ENCODE measurements at regions not wholly inside any gene's neighbourhood (a gene's known extent, or its start where the extent isn't known, plus 50 kb on each side); places are given as distances from the start of the nearest gene placed in this dataset.

DNA sequence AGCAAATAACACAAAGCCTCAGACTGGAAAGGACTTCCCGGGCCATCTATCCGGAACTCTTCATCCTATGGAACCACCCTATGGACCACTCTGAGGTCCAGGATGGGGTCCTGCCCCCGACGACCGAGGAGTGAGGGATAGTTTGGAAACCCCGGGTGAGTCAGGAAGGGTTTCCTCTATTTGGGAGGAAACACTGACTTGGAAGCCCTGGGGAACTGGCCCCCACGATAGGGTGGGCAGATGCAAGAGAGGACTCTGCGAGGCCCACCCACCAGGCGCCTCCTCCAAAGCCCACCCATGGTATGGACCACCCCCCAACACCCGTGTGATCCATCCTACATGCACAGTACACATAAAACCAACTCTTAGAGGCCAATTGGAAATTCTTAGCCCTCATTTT lies 69.4 kb downstream of the CPN2 start:
- DNase-seq, result peak; percentile 34

DNA sequence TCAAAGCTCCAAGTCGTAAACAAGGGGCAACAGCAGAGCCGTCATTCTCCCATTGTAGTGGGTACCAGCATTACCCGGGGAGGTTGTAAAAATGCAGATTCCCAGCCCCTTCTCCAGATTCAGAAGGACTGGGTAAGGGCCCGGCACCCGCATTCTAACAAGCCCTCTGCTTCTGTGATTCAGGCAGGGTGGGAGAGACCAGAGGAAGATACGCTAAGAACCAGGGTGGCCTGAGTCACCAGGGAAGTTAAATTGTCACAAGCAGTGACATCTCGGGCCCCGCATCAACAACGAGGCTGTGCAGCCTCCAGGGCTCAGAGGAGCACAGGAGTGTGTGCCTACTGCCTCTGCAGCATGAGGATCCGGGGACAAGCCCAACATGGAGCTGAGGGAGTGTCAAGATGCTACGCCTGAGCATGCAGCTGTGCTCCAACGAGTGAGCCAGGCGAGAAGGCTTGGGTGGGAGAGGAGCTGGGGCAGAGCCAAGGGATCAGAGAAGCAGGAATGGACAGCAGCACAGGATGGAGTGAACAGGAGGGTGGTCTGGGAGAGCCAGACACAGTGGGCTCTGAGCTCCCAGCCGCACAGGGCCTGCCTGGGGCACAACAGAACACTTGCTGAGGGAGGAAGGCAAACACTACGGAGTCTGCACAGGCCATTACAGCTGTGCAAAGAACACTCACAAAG lies 68.5 kb downstream of the CPN2 start:
- peak; percentile 42 for DNase-seq

DNA sequence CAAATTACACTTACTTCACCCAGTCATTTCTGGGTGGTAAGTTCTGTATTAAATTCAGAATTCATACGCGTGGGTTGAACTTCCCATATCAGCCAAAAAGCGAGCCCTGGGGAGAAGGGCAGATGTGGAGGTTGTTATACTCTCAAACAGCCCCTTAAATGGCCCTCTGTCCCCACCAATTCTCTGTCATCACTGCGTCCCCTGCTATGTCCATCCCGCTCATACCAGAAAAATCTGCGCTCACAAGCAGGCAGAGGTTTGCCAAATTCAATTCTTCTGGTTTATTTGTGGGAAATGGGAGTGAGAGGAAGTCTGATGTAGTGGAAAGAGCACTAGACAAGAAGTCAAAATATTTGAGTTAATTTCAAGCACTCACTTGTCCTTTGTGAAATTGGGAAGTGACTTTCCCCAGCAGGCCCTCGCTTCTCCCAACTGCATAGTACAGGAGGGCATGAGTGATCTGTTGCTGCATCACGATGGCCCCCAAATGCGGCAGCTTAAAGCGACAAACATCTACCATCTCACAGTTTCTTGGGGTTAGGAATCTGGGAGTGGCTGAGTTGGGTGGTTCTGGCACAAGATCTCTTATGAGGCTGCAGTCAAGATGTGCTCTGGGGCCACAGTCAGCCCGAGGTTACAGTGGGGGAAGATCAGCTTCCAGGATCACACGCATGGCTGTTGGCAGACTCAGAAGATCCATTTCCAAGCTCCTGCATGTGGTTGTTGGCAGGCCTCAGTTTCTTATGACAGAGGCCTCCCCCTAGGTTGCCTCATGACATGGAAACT lies 67.7 kb downstream of the CPN2 start:
- DNase-seq, result peak; percentile 12

DNA sequence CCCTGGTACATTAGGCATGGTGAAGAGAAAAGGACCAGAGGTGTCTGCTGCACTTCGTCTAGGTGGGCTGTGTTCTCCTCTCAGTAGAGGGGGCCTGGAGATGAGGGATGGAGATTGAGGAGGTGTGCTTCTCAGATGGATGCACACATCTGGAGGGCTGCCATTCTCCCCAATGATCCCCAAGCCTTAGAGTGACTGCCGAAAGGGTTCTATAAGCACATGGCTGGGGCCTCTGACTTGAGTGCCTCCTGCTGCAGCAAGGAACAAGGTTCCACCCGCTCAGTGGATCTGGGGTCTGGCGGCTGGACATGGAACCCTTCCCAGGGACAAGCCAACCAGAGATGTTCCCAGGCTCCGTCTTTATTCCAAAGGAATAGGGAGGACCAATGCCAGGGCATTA lies 66.8 kb downstream of the CPN2 start:
- DNase-seq, result no peak

DNA sequence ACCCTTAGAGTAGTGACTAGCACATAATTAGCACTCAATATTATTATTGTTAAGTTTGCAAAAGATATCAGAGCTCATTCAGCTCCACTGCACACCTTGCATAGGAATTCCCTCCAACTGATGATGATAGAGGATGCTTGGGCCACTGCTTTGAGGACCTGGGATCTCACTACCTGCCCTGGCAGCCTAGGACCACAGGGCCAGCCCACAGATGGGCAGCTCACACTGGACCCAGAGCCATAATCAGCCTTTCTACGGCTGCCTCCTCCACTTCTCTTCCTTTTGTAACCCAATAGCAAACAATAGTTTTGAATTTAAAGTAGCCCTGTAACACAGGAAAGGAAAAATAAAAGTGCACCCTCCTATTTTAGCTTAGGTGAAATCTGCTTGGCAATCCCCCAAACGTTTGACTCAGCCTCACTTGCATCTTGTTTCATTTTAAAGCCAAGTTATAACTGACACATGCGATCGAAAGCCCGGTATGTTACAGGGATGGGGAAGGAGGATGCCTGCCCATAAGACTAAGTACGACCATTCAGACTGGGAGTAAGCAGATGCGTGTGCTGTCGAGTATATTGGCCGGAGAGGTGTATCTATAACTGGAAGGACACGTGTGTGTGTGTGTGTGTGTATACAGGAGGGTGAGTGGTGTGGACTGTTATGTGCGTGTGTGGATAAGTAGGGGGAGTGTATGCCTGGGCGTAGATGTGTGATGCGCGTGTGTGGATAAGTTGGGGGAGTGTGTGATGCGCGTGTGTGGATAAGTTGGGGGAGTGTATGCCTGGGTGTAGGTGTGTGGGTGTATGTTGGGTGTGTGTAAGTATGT lies 65.9 kb downstream of the CPN2 start:
- DNase-seq, result no peak

DNA sequence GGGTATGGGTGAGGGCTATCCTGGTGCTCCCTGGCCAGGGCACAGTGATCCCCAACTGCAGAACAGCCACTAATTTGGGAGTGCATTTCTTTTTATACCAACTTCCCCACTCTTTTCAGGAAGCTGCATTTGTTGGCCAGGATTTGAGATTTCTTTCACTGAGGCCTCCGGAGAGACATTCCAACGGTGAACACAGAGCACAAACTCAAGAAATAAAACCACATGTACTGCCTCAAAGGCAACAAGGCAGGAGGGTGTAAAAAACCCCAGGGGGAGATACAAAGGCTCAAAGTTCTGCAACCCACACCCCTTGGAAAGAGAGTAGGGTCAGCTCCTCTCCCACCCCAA lies 65.3 kb downstream of the CPN2 start:
- no peak for DNase-seq

DNA sequence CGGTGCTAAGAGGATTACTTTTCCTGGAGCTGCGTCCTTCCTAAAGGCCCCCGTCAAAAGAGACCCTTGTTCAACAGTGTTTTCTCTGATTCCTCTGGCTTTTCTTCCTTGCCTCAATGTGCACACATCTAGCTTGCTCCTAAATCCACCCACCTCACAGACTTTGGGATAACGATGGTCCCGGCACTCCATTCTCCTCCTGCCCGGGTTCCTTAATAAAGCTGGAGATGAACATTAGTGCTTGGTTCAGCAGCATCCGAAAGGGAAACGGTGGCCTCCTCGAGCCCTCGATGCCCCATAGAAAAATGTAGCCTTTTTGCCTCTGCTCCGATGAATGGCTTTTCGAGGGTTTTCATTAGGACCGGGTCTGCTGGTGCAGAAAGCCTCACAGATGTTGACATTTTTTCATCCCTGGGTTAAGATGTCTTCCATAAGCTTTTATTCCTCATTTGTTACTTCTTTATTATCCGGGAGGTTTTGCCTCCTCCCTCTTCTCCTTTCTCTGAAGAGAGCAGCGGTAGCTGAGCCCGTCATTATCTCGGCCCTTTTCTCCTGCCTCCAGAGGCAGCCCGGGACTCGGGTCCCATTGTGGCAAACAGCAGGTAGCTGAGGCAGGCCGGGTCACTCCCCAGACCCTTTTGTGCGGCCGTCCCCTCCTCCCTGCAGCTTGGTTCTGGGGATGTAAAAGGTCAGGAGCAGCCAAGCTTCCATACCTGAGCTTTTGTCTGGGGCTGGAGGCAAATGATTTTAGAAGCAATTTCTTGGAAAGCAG lies 64.6 kb downstream of the CPN2 start:
- DNase-seq, result no peak

DNA sequence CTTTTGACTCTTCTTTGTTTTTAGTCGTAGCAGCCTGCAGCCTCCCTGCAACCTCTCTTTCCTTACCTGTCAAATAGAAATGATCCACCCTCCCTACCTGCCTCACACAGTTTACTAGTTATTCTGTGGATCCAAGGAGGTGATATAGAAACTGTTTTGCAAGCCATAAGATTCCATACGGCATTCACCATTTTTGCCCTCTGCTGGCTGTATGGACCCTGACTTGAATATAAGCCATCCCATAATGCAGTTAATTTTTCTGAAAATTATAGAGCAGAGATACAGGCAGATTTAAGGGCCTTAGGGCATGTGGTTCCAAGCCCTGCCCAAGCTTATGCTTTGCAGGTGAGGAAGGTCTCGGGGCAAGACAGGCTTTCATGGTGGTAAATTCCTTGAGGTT lies 63.8 kb downstream of the CPN2 start:
- no peak for DNase-seq

DNA sequence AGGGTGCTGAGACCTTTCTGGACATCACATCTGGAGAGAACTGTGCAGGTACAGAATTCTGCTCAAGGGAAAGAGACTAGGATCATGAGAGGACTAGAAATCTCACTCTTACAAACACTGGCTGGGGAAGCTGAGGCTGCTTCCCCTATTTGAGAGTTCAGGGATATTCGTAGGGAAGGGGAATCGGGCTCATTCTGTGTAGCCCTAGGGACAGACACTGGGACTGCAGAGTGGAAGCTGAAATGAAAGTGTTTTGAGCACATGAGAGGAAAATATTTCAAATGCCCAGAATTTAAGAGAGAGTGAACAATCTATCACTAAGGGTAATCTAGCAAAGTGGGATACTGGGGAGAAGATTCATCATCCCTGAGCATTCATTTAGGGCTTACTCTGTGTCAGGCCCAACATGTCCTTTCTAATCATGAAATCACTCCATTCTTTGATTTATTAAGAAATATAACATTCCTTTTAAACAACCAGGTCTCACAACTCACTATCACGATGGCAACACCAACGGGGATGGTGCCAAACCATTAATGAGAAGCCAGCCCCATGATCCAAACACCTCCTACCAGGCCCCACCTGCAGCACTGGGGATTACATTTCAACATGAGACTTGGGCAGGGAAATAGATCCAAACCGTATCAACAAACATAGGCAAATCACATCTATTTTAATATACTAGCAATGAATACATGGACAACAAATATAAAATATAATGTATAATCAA lies 63.0 kb downstream of the CPN2 start:
- DNase-seq, result no peak
